NCI-H2107 treated with DMSO at 0.1 percent for 48 hours (cell line): ENCODE measurements at regions not wholly inside any gene's neighbourhood (a gene's known extent, or its start where the extent isn't known, plus 50 kb on each side); places are given as distances from the start of the nearest gene placed in this dataset.
"Not testable (repeated sequence)": the region's sequence is repeated elsewhere in the genome, so short reads cannot be mapped to it uniquely, and the experiment has no call there.

Source experiments
- DNase-seq: peaks from one replicate; lab custom pipeline; 2025; ENCODE audit not compliant: unreplicated experiment; lab: John Stamatoyannopoulos, UW

GRCh38 chr6:74334722-74335121 is 638.7 kb downstream of the CD109 start:
- no peak for DNase-seq

GRCh38 chr6:74333406-74333805 is 637.4 kb downstream of the CD109 start:
- no peak for DNase-seq

DNA sequence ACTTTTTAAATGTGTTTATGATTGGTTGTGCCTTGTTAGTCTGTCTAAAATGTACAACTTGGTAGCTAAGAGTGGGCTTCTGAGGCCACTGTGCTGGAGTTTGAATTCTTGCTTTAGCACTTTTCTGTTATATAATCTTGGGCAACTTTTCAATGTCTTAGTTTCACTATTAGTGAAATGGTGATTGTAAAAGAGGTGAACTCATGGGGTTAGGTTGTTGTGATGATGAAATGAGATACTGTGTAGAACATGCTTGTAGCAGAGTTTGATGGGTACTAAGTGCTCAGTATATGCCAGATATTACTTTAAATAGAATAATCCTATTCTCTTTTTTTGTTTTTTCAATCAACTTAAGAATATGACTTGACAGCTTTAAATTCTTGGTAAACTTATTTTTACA is 624.7 kb downstream of the CD109 start:
- DNase-seq, result no peak

GRCh38 chr6:74320074-74320473 is 624.1 kb downstream of the CD109 start:
- DNase-seq, result no peak

DNA sequence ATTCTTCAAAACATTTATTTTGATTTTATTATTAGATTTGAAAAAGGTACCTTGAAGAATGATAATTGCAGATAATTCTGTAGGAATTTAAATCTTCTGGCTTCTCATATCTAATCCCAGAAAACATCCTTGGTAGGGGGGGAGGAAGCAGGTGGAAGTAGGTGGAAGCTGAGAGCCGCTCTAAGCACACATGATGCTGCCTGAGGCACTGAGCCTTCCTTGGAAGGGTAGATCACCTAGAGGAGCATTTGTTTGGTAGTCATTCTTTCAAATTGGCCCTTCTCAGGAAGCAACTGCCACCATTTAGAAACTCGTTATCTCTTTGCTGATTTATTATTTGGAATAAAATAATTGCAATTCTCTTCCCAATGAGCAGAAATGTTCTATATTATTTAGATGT is 623.3 kb downstream of the CD109 start:
- no peak for DNase-seq

GRCh38 chr6:74318738-74319137 is 622.7 kb downstream of the CD109 start:
- no peak for DNase-seq

- no peak for DNase-seq
These were observed 616.1 kb downstream of the CD109 start for GRCh38 chr6:74312081-74312480.

DNA sequence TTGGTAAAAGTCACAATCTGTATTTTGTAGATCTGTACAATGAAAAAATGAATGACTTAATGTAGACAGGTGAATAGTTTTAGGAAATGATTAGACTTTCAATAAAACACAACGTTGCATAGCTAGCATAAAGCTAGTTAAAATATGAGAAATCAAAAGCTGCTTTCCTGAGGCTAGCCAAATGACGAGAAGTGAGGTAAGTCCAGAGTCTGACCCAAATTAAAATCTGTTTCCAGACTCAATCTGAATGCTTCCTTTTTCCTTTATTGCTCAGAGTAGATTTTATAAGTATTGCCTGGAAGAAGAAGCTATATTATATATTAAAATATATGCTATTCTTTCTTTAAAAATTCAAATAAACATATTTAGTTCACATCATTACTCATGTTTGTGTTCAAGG is 615.4 kb downstream of the CD109 start:
- no peak for DNase-seq

- no peak for DNase-seq
These were observed 593.9 kb downstream of the CD109 start for GRCh38 chr6:74289884-74290283.

GRCh38 chr6:74287932-74288331 is 591.9 kb downstream of the CD109 start:
- no peak for DNase-seq

DNA sequence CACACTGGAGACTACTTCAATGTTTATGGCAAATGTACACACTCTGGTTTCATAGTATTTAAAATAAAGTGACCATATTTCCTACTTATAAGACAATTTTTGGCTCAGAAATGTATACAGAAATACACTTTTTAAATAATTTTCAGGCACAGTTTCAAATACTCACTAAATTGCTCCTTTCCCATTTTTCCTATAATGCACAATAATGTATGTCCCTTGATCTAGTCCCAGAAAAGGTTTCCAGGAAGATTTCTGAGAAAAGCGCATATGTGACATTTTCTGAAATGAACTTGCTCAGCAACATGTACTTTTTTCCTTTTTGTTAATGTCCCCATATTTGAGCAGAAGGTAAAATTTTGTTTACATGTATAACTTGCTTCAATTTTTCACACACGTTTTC is 591.4 kb downstream of the CD109 start:
- DNase-seq, result no peak

GRCh38 chr6:74284284-74284683 is 588.3 kb downstream of the CD109 start:
- no peak for DNase-seq

- no peak for DNase-seq
These were observed 587.5 kb downstream of the CD109 start for GRCh38 chr6:74283532-74283931.

DNA sequence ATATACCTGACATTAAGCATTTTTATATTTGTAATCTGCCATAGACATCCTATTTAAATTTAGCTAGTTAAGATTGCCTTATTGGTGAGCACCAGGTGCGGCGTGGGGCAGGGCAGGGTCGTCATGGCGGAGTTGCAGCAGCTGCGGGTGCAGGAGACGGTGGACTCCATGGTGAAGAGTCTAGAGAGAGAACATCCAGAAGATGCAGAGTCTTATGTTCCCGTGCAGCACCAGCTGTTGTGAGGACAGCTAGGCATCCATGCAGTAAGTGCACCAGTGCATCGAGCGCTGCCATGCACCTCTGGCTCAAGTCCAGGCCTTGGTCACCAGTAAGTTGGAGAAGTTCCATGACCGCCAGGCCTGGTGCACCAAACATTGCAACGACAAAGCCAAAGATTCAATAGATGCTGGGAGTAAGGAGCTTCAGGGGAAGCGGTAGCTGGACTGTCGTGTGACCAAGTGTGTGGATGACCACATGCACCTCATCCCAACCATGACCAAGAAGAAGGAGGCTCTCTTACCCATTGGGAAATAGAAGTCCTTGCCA is 586.2 kb downstream of the CD109 start:
- no peak for DNase-seq

DNA sequence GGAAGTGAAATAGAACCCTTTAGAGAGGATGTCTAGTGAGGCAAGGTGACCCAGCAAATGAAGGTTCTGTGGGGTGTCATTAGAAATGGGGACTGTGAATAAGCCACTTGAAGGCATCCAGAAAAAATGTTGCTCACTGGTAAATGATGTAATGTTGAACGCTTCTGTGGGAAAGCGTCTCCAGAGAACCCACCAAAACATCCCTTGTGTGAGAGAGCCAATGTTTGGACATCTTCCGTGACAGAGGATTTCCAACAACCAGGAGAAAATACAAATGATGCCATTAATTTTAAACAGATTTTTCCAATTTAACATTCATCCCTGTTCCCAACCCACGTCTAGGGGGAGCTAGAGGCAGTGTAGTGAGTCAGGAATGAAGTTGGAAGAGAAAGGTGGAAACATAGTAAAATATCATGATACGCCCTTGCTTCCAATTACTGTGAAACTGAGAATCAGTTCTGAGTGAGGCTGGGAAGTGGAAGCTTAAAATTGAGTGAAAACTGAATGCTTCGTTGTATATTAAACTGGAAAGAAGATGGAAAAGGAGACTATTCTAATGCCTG is 584.2 kb downstream of the CD109 start:
- DNase-seq, result no peak

GRCh38 chr6:74277777-74278186 is 581.8 kb downstream of the CD109 start:
- no peak for DNase-seq

- no peak for DNase-seq
These were observed 577.5 kb downstream of the CD109 start for GRCh38 chr6:74273541-74273940.

DNA sequence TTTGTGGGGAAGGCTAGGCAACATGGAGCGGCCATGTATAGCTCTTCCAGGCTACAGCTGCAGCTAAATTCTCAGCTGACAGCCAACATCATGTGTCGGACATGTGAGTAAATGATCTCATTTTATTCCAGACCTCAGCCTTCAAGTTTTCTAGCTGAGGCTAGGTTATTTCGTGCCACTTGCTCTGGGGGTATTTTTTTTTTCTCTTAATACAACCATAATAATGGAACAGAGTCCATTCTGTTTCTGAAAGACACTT is 573.5 kb downstream of the CD109 start:
- no peak for DNase-seq

- no peak for DNase-seq
These were observed 573.0 kb downstream of the CD109 start for GRCh38 chr6:74268815-74269599.

DNA sequence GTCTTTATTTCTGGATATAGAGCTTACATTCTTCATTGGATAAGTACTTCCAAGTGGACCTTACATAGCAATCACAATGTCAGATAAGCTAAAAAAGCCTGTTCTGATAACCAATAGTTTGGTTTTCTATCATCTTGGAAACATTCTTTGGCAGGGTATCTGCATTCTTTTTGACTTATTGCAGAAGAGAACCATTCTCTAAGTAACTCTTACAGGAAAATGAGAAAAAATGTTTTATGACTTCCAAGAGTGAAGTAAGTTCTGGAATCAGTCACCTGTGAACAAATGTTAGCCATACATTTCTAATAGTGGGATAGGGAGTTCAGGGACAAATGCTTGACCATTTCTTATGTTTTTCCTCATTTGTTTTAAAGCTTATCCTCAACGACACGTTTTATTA is 564.0 kb downstream of the CD109 start:
- no peak for DNase-seq

- no peak for DNase-seq
These were observed 560.8 kb downstream of the CD109 start for GRCh38 chr6:74256781-74257180.

GRCh38 chr6:74256381-74256780 is 560.4 kb downstream of the CD109 start:
- no peak for DNase-seq

GRCh38 chr6:74255007-74255406 is 559.0 kb downstream of the CD109 start:
- DNase-seq, result not testable (repeated sequence)
